SU-DHL-6 (cell line): ENCODE measurements at regions not wholly inside any gene's neighbourhood (a gene's known extent, or its start where the extent isn't known, plus 50 kb on each side); places are given as distances from the start of the nearest gene placed in this dataset.

ENCODE experiments used
- H2AFZ ChIP-seq: fragments of 200-600 bp; sonication (generic); 2 replicates; pipeline ENCODE4 v1.6.1; 2014; ENCODE audit warnings: low read depth, mild to moderate bottlenecking, moderate library complexity, mixed read lengths, antibody characterized with exemption, low read length; ENCODE audit not compliant: severe bottlenecking
- H3F3A ChIP-seq: fragments of 200-600 bp; shearing (Covaris generic); 2 replicates; pipeline ENCODE4 v1.6.0; 2016; ENCODE audit warnings: antibody characterized with exemption, mild to moderate bottlenecking; ENCODE audit not compliant: insufficient read depth
- H3K27ac ChIP-seq: fragments of 200-600 bp; sonication (generic); 2 replicates; pipeline ENCODE4 v1.5.1; 2016; ENCODE audit warnings: low read depth, mild to moderate bottlenecking, low read length, moderate library complexity, mixed read lengths
- H3K27me3 ChIP-seq: fragments of 200-600 bp; sonication (generic), shearing (Covaris generic); 2 replicates; pipeline ENCODE4 v1.6.0; 2014; ENCODE audit warnings: mild to moderate bottlenecking, low read length
- H3K36me3 ChIP-seq: fragments of 200-600 bp; sonication (generic); 2 replicates; pipeline ENCODE4 v1.6.1; 2014; ENCODE audit warnings: mild to moderate bottlenecking, low read length, mixed read lengths
- H3K4me2 ChIP-seq: fragments of 300-600, 200-600 bp; shearing (Covaris generic), sonication (generic); 2 replicates; pipeline ENCODE4 v1.6.0; 2014; ENCODE audit warnings: low read length, low read depth, mild to moderate bottlenecking; ENCODE audit not compliant: poor library complexity, severe bottlenecking
- H3K4me3 ChIP-seq: fragments of 200-600 bp; sonication (generic); 2 replicates; pipeline ENCODE4 v1.5.1; 2014; ENCODE audit warnings: antibody characterized with exemption, low read length, mild to moderate bottlenecking, mixed read lengths; ENCODE audit not compliant: insufficient read depth, poor library complexity, severe bottlenecking
- H3K79me2 ChIP-seq: fragments of 200-600 bp; sonication (generic); 2 replicates; pipeline ENCODE4 v1.6.1; 2014; ENCODE audit warnings: mild to moderate bottlenecking, low read length, moderate library complexity; ENCODE audit not compliant: insufficient read depth
- H3K9ac ChIP-seq: fragments of 200-600 bp; sonication (generic); 2 replicates; pipeline ENCODE4 v1.7.0; 2014; ENCODE audit warnings: mild to moderate bottlenecking, low read length
- H3K9me2 ChIP-seq: fragments of 200-600 bp; sonication (generic); replicated peaks from 2 replicates; pipeline ENCODE4 v1.6.1; 2014; ENCODE audit warnings: low read length; ENCODE audit not compliant: insufficient read depth
- H3K9me3 ChIP-seq: fragments of 200-600 bp; sonication (generic); 2 replicates; pipeline ENCODE4 v1.6.1; 2014; ENCODE audit warnings: low read length, mixed read lengths; ENCODE audit not compliant: insufficient read depth
- H4K20me1 ChIP-seq: fragments of 200-600 bp; sonication (generic); 2 replicates; pipeline ENCODE4 v1.6.1; 2014; ENCODE audit warnings: low read depth, mild to moderate bottlenecking, antibody characterized with exemption, low read length, moderate library complexity, mixed read lengths
- EZH2phosphoT487 ChIP-seq: fragments of 200-600 bp; sonication (generic), shearing (Covaris generic); conservative IDR thresholded peaks from 2 replicates; pipeline ENCODE4 v1.6.1; 2018; ENCODE audit warnings: mild to moderate bottlenecking, antibody characterized with exemption, low read length, moderate library complexity, mixed read lengths
- TF ChIP-seq, protein P1 (sequence below): fragments of 200-600 bp; sonication (generic); IDR thresholded peaks from one replicate; pipeline ENCODE4 v1.5.1; 2017; ENCODE audit warnings: antibody characterized with exemption, mild to moderate bottlenecking, low read length, moderate library complexity; ENCODE audit not compliant: insufficient read depth, poor library complexity, severe bottlenecking

DNA sequence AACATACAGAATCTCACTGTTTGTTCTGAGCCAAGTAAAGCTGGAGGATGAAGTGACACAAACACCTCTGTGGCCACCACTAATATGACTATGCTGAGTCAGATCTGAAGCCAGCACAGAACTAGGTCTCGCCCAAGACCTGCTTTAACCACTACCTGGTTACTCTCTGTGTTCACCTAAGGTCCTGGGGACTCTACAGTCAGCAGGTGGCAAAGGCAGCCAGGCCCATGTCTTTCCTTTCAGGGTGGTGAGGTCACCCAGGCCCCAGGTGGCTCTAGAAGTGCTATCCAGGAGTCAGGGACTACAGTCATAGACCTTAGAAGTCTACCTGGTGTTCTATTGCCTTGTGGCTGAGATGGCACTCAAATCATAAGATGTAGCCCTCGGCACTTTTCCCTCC lies 287.9 kb upstream of the ARRDC4 start:
- no peak overlapping the region for H3K4me2 ChIP-seq
- H2AFZ ChIP-seq = no peak overlapping the region
- H3K9me3 ChIP-seq = no peaks in the 10 kb centered on the region
- H3K4me3 ChIP-seq = no peak overlapping the region
- no peaks in the 10 kb centered on the region for H3K36me3 ChIP-seq
- no peak overlapping the region for H3K9ac ChIP-seq
- H3K27me3 ChIP-seq = no peaks in the 10 kb centered on the region
- no peaks in the 10 kb centered on the region for H3K9me2 ChIP-seq
- H3K27ac ChIP-seq = no peak overlapping the region
- H3F3A ChIP-seq = no peaks in the 10 kb centered on the region
- H3K79me2 ChIP-seq = no peaks in the 10 kb centered on the region
- H4K20me1 ChIP-seq = no peaks in the 10 kb centered on the region
- TF ChIP-seq EZH2phosphoT487 = no peak
- TF ChIP-seq, protein P1, sequence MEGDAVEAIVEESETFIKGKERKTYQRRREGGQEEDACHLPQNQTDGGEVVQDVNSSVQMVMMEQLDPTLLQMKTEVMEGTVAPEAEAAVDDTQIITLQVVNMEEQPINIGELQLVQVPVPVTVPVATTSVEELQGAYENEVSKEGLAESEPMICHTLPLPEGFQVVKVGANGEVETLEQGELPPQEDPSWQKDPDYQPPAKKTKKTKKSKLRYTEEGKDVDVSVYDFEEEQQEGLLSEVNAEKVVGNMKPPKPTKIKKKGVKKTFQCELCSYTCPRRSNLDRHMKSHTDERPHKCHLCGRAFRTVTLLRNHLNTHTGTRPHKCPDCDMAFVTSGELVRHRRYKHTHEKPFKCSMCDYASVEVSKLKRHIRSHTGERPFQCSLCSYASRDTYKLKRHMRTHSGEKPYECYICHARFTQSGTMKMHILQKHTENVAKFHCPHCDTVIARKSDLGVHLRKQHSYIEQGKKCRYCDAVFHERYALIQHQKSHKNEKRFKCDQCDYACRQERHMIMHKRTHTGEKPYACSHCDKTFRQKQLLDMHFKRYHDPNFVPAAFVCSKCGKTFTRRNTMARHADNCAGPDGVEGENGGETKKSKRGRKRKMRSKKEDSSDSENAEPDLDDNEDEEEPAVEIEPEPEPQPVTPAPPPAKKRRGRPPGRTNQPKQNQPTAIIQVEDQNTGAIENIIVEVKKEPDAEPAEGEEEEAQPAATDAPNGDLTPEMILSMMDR = no peak

DNA sequence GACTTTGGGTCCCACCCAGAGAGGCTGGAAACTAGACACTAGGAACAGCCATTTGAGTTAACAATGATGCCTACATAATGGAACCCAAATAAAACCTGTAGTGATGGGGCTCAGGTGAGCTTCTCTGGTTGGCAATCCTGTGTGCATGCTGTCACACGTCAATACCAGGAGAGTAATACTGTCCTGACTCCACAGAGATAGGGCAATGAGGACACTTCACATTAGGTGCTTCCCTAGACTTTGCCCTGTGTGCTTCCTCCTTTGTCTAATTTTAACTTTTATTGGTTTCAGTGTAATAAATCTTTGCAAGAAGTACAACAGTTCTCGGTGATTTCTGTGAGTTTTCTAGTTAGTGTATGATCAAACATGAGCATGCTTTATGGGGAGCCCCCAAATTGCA lies 281.8 kb upstream of the ARRDC4 start:
- Histone ChIP-seq H3K9me2 (no peaks in the 10 kb centered on the region), H4K20me1 (no peaks in the 10 kb centered on the region), H3K79me2 (no peaks in the 10 kb centered on the region), H2AFZ (no peak overlapping the region), H3K27ac (no peak overlapping the region), H3K4me2 (no peak overlapping the region), H3K9me3 (no peaks in the 10 kb centered on the region), H3K4me3 (no peak overlapping the region), H3F3A (no peaks in the 10 kb centered on the region), H3K9ac (no peak overlapping the region), H3K27me3 (no peaks in the 10 kb centered on the region), H3K36me3 (no peaks in the 10 kb centered on the region)
- TF ChIP-seq EZH2phosphoT487 = no peak
- TF ChIP-seq, protein P1 = no peak

DNA sequence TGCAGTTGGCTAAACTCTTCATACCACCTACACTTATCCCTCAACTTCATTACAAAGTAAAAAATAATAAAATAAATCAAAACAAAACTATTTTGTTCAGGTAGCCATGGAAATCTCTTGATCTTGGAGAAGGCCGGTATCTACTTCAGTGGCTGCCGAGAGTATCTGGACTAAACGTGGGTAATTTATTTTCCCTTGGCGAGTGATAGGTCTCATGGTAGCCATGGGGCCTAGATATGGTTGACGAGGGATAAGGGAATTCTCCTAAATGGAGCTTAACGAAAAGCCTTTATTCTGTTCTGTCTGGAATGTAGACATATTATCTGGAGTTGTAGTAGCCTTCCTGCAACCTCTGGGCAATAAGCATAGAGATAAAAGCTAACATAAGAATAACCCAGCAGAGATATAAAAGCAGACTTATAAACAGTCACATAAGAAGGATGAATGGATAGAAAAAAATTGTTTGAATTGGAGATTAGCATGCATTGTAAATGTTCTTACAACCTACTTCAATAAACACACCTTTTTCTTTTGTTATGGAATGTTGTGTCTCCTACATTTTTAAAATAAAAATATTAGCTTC lies 281.3 kb upstream of the ARRDC4 start:
- no peak overlapping the region for H3K9ac ChIP-seq
- H3F3A ChIP-seq = no peaks in the 10 kb centered on the region
- H2AFZ ChIP-seq = no peak overlapping the region
- no peaks in the 10 kb centered on the region for H3K79me2 ChIP-seq
- no peak overlapping the region for H3K4me2 ChIP-seq
- H4K20me1 ChIP-seq = no peaks in the 10 kb centered on the region
- TF ChIP-seq EZH2phosphoT487 = no peak
- TF ChIP-seq, protein P1 = no peak
- no peak overlapping the region for H3K27ac ChIP-seq
- H3K4me3 ChIP-seq = no peak overlapping the region
- no peaks in the 10 kb centered on the region for H3K36me3 ChIP-seq
- no peaks in the 10 kb centered on the region for H3K27me3 ChIP-seq
- H3K9me3 ChIP-seq = no peaks in the 10 kb centered on the region
- H3K9me2 ChIP-seq = no peaks in the 10 kb centered on the region
